OCI-LY1 (cell line): ENCODE measurements at regions not wholly inside any gene's neighbourhood (a gene's known extent, or its start where the extent isn't known, plus 50 kb on each side); places are given as distances from the start of the nearest gene placed in this dataset.

ENCODE experiments used
- H2AFZ ChIP-seq: fragments of 200-600 bp; sonication (generic), shearing (Covaris generic); 2 replicates; pipeline ENCODE4 v1.6.0; 2014; ENCODE audit warnings: antibody characterized with exemption, mild to moderate bottlenecking, low read length
- H3F3A ChIP-seq: fragments of 200-600 bp; sonication (generic), shearing (Covaris generic); 2 replicates; pipeline ENCODE4 v1.6.0; 2014; ENCODE audit warnings: mild to moderate bottlenecking, antibody characterized with exemption, low read length, moderate library complexity; ENCODE audit not compliant: insufficient read depth
- H3K27ac ChIP-seq: fragments of 200-600 bp; sonication (generic); 2 replicates; pipeline ENCODE4 v1.5.1; 2014; ENCODE audit warnings: low read length, mixed run types, mild to moderate bottlenecking, low read depth; ENCODE audit not compliant: poor library complexity, severe bottlenecking
- H3K27me3 ChIP-seq: fragments of 200-600 bp; sonication (generic); 2 replicates; pipeline ENCODE4 v1.6.0; 2014; ENCODE audit warnings: antibody characterized with exemption, mild to moderate bottlenecking, low read length, moderate library complexity; ENCODE audit not compliant: insufficient read depth
- H3K36me3 ChIP-seq: fragments of 200-600 bp; sonication (generic); 2 replicates; pipeline ENCODE4 v1.6.1; 2014; ENCODE audit warnings: mild to moderate bottlenecking, antibody characterized with exemption, low read length, moderate library complexity, mixed read lengths; ENCODE audit not compliant: insufficient read depth
- H3K4me1 ChIP-seq: fragments of 200-600 bp; sonication (generic); 2 replicates; pipeline ENCODE4 v1.5.1; 2014; ENCODE audit warnings: mild to moderate bottlenecking, low read length, moderate library complexity; ENCODE audit not compliant: insufficient read depth, severe bottlenecking
- H3K4me2 ChIP-seq: fragments of 200-600 bp; sonication (generic), shearing (Covaris generic); 2 replicates; pipeline ENCODE4 v1.6.1; 2014; ENCODE audit warnings: low read length
- H3K4me3 ChIP-seq: fragments of 200-600 bp; sonication (generic); 2 replicates; pipeline ENCODE4 v1.5.1; 2014; ENCODE audit warnings: low read length, low read depth, mild to moderate bottlenecking, mixed read lengths; ENCODE audit not compliant: poor library complexity, severe bottlenecking
- H3K79me2 ChIP-seq: fragments of 200-600 bp; shearing (Covaris generic); 2 replicates; pipeline ENCODE4 v1.6.1; 2016; ENCODE audit warnings: mixed run types, low read length, mixed read lengths; ENCODE audit not compliant: insufficient read depth
- H3K9ac ChIP-seq: fragments of 200-600 bp; sonication (generic), shearing (Covaris generic); 2 replicates; pipeline ENCODE4 v1.6.1; 2014; ENCODE audit warnings: mild to moderate bottlenecking, low read length, mixed read lengths
- H3K9me2 ChIP-seq: fragments of 200-600 bp; sonication (generic), shearing (Covaris generic); 2 replicates; pipeline ENCODE4 v1.6.1; 2014; ENCODE audit warnings: low read depth, mild to moderate bottlenecking, low read length, mixed read lengths
- H3K9me3 ChIP-seq: fragments of 200-600 bp; shearing (Covaris generic); 2 replicates; pipeline ENCODE4 v1.6.1; 2014; ENCODE audit warnings: low read length, mixed read lengths
- H4K20me1 ChIP-seq: fragments of 200-600 bp; sonication (generic), shearing (Covaris generic); 2 replicates; pipeline ENCODE4 v1.6.0; 2016; ENCODE audit warnings: mild to moderate bottlenecking, low read length; ENCODE audit not compliant: insufficient read depth
- CTCF ChIP-seq: fragments of 200-600 bp; sonication (generic), shearing (Covaris generic); IDR thresholded peaks from 2 replicates; pipeline ENCODE4 v1.5.1; 2017; ENCODE audit warnings: mild to moderate bottlenecking, antibody characterized with exemption, low read length, moderate library complexity, mixed read lengths
- EZH2 ChIP-seq: fragments of 200-600 bp; sonication (generic), shearing (Covaris generic); IDR thresholded peaks from 2 replicates; pipeline ENCODE4 v1.8.0; 2017; ENCODE audit warnings: borderline replicate concordance, mixed run types, mild to moderate bottlenecking, antibody characterized with exemption, low read length, moderate library complexity, mixed read lengths

- H3K4me1 ChIP-seq = no peaks in the 10 kb centered on the region
- H3K79me2 ChIP-seq = no peaks in the 10 kb centered on the region
- H3K27ac ChIP-seq = no peak overlapping the region
- H3K27me3 ChIP-seq = no peaks in the 10 kb centered on the region
- H3K9me3 ChIP-seq = no peaks in the 10 kb centered on the region
- no peak overlapping the region for H2AFZ ChIP-seq
- H3K36me3 ChIP-seq = no peaks in the 10 kb centered on the region
- H3K4me3 ChIP-seq = no peak overlapping the region
- H4K20me1 ChIP-seq = no peaks in the 10 kb centered on the region
- no peaks in the 10 kb centered on the region for H3F3A ChIP-seq
- H3K9ac ChIP-seq = no peak overlapping the region
- TF ChIP-seq EZH2 = no peak
- no peak for TF ChIP-seq CTCF
- no peak overlapping the region for H3K4me2 ChIP-seq
- H3K9me2 ChIP-seq = no peaks in the 10 kb centered on the region
Observed at GRCh38 chr3:1666865-1667264, 431.8 kb upstream of the CNTN4 start.

- Histone ChIP-seq H3K9ac (no peak overlapping the region), H3K9me2 (no peaks in the 10 kb centered on the region), H3K27ac (no peak overlapping the region), H2AFZ (no peak overlapping the region), H4K20me1 (no peaks in the 10 kb centered on the region), H3K4me1 (no peaks in the 10 kb centered on the region), H3K27me3 (no peaks in the 10 kb centered on the region), H3K4me2 (no peak overlapping the region), H3K36me3 (no peaks in the 10 kb centered on the region), H3K9me3 (no peaks in the 10 kb centered on the region), H3K4me3 (no peak overlapping the region), H3K79me2 (no peaks in the 10 kb centered on the region), H3F3A (no peaks in the 10 kb centered on the region)
- no peak for TF ChIP-seq CTCF
- TF ChIP-seq EZH2 = no peak
Observed at GRCh38 chr3:1677576-1678156, 421.0 kb upstream of the CNTN4 start.

GRCh38 chr3:1692428-1692827, 406.2 kb upstream of the CNTN4 start:
- no peak overlapping the region for H3K9ac ChIP-seq
- no peaks in the 10 kb centered on the region for H3K27me3 ChIP-seq
- H3F3A ChIP-seq = no peaks in the 10 kb centered on the region
- H3K9me3 ChIP-seq = no peaks in the 10 kb centered on the region
- H3K36me3 ChIP-seq = no peaks in the 10 kb centered on the region
- H3K4me2 ChIP-seq = no peak overlapping the region
- H3K79me2 ChIP-seq = no peaks in the 10 kb centered on the region
- TF ChIP-seq CTCF (no peak), EZH2 (no peak)
- no peak overlapping the region for H2AFZ ChIP-seq
- no peak overlapping the region for H3K4me3 ChIP-seq
- no peak overlapping the region for H3K27ac ChIP-seq
- H3K4me1 ChIP-seq = no peaks in the 10 kb centered on the region
- no peaks in the 10 kb centered on the region for H3K9me2 ChIP-seq
- no peaks in the 10 kb centered on the region for H4K20me1 ChIP-seq
